ENCODE measurements at regions not wholly inside any gene's neighbourhood (a gene's known extent, or its start where the extent isn't known, plus 50 kb on each side); places are given as distances from the start of the nearest gene placed in this dataset.

DNA sequence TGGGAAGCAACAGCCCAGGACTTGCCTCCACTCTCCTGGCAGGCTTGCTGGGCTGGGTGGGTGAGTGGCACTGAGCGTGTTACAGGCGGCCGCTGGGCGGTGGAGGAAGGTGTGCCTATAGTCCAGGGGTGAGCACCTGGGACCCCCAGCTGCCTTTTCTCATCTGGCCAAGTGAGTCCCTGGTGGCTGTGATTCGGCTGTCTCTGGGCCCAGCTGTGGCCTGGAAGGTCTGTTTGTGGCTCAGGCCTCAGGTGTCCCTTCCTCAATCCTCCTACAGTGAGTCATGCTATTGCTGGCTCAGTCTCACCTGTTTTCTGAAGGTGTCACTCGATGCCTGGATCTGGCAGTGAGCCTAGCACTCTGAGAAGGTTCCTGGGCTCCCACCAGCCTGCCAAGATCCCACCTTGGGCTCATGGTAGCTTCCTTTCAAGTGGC, 564.2 kb downstream of the PTPRU start:
- TF ChIP-seq POLR2A (IDR thresholded peaks at IDR 0.05; ENCODE audit: low read depth, low read length), result no peak
- no peak for TF ChIP-seq POLR2AphosphoS5 (IDR thresholded peaks at IDR 0.05; ENCODE audit: low read depth, low read length)
- TF ChIP-seq SPI1 (IDR thresholded peaks at IDR 0.05; ENCODE audit: low read depth, low read length), result no peak
- no peak for TF ChIP-seq TAF1 (IDR thresholded peaks at IDR 0.05; ENCODE audit: low read depth, low read length)
- no peak for TF ChIP-seq PAX5 (IDR thresholded peaks at IDR 0.05; ENCODE audit: insufficient read depth, low read length, severe bottlenecking)
- no peak for TF ChIP-seq POU2F2 (IDR thresholded peaks at IDR 0.05; ENCODE audit: low read depth, low read length)
